GM19043 (cell line): ENCODE measurements at regions not wholly inside any gene's neighbourhood (a gene's known extent, or its start where the extent isn't known, plus 50 kb on each side); places are given as distances from the start of the nearest gene placed in this dataset.

Experiments used
- ATAC-seq: cut with Tn5 transposase; IDR thresholded peaks from one replicate; pipeline ENCODE4 v1.9.1; 2021; ENCODE audit warnings: low read depth; ENCODE audit not compliant: unreplicated experiment

DNA sequence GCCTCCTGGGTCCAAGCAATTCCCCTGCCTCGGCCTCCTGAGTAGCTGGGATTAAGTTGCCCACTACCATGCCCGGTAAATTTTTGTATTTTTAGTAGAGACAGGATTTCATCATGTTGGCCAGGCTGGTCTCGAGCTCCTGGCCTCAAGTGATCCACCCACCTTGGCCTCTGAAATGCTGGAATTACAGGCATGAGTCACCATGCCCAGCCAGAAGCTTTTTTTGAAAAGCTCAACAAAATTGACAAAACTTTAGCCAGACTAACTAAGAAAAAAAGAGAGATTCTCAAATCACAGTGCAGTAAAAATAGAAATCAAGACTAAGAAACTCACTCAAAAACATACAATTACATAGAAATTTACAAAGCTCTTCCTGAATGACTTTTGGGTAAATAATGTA is 420.6 kb downstream of the COL12A1 start:
- no peak for ATAC-seq

- ATAC-seq: no peak
These were observed 423.5 kb downstream of the COL12A1 start for GRCh38 chr6:74782346-74782745.

DNA sequence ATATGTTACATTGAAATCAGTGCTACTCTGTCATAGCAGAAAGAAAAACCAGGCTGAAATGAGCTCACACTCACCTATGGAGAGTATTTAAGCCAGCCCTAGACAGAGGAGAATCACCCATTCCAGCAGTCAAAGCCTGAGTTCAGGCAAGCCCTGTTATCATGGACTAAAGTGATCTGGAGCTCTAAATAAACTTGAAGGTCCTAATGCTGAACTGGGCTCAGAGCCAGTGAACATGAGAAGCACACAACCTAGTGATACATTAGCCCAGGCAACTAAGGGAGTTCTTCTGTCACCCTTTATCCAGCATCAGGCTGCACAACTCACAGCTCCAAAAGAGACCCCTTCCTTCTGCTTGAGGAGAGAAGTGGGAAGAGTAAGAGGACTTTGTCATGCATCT is 425.0 kb downstream of the COL12A1 start:
- no peak for ATAC-seq

GRCh38 chr6:74768738-74769137 is 437.1 kb downstream of the COL12A1 start:
- ATAC-seq: no peak

- ATAC-seq: no peak
These were observed 437.7 kb downstream of the COL12A1 start for GRCh38 chr6:74768120-74768519.

DNA sequence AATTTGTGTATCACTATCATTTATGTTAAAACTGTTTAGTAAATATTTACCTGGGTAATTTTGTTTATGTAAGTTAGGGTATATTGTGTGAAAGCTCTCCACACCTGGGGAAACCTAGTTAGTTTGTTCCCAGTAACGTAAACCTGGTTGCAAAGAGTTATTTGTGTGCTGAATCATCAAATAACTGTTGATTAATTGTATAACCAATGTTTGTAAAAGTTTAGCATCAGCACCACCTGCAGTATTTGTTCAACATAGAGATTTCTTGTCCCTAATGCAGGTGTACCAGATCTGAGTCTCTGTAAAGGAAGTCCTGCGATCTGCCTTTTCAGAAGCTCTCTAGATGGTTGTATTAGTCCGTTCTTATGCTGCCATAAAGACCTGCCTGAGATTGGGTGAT is 440.4 kb downstream of the COL12A1 start:
- ATAC-seq: no peak

DNA sequence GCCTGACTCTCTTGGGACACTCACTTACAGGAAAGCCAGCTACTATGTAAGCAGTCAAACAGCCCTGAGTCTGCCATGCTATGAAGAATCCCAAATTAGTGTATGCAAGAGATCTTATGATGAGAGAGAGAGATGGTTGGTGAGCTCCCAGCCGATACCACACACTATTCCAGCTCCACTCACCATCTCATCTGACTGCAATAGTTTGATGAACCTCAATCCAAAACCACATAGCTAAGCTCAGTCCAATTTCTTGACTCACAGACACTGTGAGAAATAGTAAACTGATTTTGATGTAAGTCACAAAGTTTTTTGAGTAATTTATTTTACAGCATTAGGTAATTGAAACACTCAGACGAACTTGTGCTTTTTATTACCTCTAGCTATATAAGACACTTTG is 441.4 kb downstream of the COL12A1 start:
- ATAC-seq: no peak

GRCh38 chr6:74762841-74763240 is 443.0 kb downstream of the COL12A1 start:
- ATAC-seq: no peak

DNA sequence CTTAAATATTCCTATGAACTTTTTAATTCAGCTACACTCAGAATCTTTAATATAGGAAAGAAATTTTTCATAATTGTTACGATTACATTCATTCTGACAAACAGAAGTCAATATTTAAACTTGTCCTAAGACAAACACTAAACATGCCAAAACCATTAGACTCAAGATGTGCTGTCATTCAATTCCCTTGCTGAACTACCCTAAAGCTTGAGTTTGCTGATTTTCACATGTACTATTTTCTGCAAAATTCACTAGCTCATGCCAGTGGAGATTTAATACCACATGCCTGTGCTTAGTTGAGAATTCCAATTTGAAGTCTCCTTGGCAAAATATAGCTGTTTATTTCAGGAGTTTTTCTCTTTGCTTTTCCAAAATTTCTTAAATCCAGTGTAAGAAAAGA is 448.0 kb downstream of the COL12A1 start:
- no peak for ATAC-seq

GRCh38 chr6:74756923-74757322 is 448.9 kb downstream of the COL12A1 start:
- ATAC-seq: no peak

GRCh38 chr6:74755778-74756177 is 450.1 kb downstream of the COL12A1 start:
- no peak for ATAC-seq

DNA sequence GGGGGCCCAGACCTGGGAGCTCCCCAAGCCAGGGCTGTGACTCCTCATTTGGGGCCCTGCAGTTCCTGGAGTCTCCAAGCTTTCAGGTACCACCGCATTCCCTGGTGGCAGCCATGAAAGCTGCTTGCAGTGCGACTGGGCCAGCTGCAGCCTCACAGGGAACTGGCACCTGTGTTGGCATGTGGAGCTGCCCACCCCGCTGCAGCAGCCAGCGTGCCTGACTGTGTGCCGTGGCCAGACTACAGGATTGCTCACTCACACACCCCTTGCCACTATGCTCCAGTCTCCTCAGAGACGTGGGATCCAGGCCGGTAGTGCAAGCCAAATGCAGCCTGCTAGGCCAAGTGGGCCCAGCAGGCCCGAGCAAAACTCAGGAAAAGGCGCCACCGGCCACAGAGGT is 450.7 kb downstream of the COL12A1 start:
- ATAC-seq: no peak

DNA sequence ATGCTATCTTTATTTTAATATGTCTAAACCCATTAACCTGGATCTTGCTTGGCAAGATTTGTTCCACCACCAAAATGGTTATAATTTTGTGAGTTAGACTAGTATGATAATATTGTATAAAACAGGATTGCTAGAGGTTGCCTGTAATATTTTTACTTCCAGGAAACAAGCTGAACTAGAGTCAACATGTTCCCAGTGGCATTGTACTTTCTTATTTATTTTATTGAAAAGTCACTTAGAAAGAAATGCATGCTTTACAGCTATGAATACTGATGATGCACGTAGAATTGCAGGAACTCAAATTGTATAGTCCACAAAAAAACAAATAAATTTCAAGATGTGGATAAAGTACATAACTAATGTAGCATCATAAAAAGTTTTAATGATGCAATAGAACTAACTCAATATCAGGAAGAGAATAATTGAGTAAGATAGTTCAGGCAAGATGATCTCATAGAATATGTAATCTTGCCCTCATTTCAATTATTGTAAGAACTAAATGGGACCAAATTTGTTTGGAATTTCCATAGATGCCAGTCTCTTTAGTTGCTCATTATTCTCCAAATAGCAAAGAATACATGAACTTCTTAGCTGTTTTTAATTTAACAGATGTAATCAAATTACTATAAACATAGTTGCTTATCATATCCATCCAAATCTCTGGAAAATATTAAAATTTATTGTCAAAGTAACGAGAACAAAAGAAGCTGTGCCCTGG is 451.8 kb downstream of the COL12A1 start:
- ATAC-seq: no peak

DNA sequence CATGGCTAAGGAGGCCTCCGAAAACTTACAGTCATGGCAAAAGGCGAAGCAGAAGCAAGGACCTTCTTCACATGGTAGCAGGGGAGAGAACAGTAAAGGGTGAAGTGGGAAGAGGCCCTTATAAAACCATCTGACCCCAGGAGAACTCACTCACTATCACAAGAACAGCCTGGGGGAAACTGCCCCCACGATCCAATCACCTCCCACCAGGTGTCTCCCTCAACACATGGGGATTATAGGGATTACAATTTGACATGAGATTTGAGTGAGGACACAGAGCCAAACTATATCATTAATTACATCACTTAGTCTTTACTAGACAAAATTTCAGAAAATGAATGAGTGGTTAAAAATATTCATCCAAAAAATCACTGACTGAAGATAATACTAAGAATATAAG is 453.6 kb downstream of the COL12A1 start:
- ATAC-seq: no peak

DNA sequence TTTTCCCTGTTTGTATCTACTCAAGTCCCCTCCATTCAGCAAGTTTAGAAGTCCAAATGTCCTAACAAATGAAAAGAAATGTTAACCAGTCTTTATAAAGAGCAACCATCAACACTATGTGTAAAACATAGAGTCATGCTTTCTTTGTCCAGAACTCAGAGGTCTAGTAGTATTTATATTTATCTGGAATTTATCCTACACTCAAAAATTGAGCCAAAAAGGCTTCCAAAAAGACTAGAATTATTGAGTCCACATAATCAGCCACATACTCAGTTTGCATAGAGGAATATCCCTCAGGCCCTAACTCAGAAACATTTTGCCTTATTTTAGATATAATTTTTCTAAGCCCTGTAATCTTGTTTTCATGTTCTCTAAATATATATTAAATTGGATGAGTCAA is 455.0 kb downstream of the COL12A1 start:
- ATAC-seq: no peak

- no peak for ATAC-seq
These were observed 456.4 kb downstream of the COL12A1 start for GRCh38 chr6:74749211-74750147.

DNA sequence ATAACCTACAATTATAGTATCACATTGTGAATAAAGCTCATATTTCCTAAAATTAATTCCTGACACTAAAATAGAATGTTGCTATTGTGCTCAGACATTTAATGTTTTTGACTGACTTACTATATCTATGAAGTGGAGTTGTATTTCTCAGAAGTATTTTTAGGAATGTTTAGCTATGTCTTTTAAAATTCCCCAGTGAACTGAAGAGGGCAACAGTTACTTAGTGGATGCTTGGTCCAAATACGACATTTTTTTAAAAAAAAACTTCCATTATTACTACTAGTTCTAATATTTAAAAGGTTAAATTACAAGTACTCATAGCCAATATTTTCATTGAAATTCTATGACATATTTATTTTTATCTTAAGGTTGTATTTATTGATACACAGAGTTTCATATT is 460.2 kb downstream of the COL12A1 start:
- no peak for ATAC-seq

DNA sequence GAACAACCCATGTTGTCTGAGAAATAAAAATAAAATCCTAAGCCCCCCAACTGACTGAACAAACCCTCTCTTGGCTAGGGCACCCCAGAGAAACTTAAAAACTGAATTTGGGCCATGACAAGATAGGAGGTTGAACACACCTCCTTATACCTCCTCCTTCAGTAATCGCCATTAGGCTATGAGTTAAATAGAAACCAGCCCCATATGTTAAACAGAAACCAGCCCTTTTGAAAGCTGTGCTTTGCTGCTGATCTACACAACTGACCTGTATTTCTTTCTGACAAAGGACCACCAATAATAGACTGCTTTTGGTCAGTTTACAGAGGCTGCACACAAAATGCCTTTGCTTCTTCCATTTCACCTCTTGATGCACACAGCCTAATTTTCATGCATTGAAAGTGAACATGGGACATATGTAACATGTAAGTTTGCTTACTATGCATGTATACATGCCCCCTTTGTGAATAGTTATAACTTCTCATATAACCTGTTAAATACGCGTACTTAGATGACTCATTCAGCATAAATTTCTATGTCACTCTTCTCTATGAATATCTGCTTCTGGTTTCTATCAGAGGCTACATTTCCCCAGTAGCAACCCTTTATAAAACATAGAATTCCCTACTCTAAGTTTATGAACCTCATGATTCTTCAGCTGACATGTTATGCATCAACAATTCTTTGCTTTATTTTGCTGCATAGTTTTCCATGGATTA is 462.9 kb downstream of the COL12A1 start:
- peak; percentile 93 for ATAC-seq

DNA sequence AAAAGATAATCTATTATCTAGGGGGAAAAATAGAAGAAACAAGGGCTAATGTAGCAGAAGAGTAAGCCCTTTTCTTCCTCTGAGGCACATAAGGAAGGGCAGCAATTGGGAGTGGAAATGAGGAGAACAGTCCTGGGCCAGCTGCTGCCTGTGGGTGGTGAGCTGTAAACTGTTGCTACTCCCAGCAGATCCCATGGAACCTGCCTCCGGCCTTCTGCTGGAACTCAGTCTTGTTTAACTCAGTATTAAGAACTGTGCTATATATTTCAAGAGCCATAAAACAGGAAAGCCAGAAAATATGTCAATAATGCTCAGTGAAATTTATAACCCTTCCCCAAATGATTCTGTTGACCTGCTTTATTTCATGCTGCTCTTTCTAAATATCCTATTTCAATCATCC is 464.2 kb downstream of the COL12A1 start:
- no peak for ATAC-seq

- no peak for ATAC-seq
These were observed 470.5 kb downstream of the COL12A1 start for GRCh38 chr6:74735304-74735703.

DNA sequence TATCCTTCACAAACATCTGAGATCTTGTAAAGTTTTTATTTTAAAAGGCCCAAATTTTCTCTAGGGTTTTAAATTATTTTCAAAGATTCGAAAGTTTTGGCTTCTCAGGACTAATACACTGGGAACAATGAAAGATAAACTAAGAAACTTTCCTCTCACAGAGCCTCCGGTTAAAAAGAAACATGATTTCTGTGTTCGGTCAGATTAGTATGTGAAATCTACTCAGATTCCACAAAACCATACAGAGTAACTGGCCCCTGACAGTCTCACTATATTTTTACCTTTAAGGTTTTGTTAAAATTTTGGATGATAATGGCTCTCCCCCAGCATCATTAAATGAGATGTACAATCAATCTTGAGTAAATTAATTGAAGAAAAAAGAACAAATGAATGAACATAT is 471.0 kb downstream of the COL12A1 start:
- no peak for ATAC-seq
